GM12878 (cell line): ENCODE measurements at regions not wholly inside any gene's neighbourhood (a gene's known extent, or its start where the extent isn't known, plus 50 kb on each side); places are given as distances from the start of the nearest gene placed in this dataset.

Experiments
- BHLHE40 ChIP-seq, 2 experiments: fragments of 450-650 bp in 1 of 2; IDR thresholded peaks; 2 replicates each; pipeline ENCODE4 v1.6.1; 2011 to 2017; ENCODE audit warnings: low read depth in 2 of 2, borderline replicate concordance in 1 of 2, improper control_type of control experiment in 1 of 2, low read length in 1 of 2, mild to moderate bottlenecking in 1 of 2
- CBFB ChIP-seq: IDR thresholded peaks from 2 replicates; pipeline ENCODE4 v1.6.1; 2016; ENCODE audit warnings: antibody characterized with exemption, low read depth
- CEBPB ChIP-seq, 2 experiments: fragments of 150-350 bp in 1 of 2; IDR thresholded peaks; 2 replicates each; pipeline ENCODE4 v1.6.1; 2012 to 2014; ENCODE audit warnings: low read depth in 2 of 2, low read length in 2 of 2, borderline replicate concordance in 1 of 2, inconsistent platforms in 1 of 2
- CEBPZ ChIP-seq: fragments of 150-350 bp; IDR thresholded peaks from 2 replicates; pipeline ENCODE4 v1.6.1; 2016; ENCODE audit warnings: low read depth, low read length
- CUX1 ChIP-seq: IDR thresholded peaks from 2 replicates; pipeline ENCODE4 v1.6.1; 2012; ENCODE audit warnings: improper control_type of control experiment, low read depth, low read length; ENCODE audit not compliant: insufficient replicate concordance
- EP300 ChIP-seq, 2 experiments: fragments of 150-350 bp in 1 of 2; IDR thresholded peaks; 2 replicates each; pipeline ENCODE4 v1.6.1; 2011 to 2012; ENCODE audit warnings: low read depth in 2 of 2, low read length in 2 of 2, borderline replicate concordance in 1 of 2, improper control_type of control experiment in 1 of 2, inconsistent platforms in 1 of 2; ENCODE audit not compliant: control insufficient read depth in 1 of 2
- HDGF ChIP-seq: fragments of 450-650 bp; IDR thresholded peaks from 2 replicates; pipeline ENCODE4 v1.6.1; 2016; ENCODE audit warnings: antibody characterized with exemption
- JUNB ChIP-seq: IDR thresholded peaks from 2 replicates; pipeline ENCODE4 v1.6.1; 2016; ENCODE audit warnings: antibody characterized with exemption, mild to moderate bottlenecking
- POLR2AphosphoS2 ChIP-seq: IDR thresholded peaks from 2 replicates; pipeline ENCODE4 v1.6.1; 2011; ENCODE audit warnings: low read depth, mild to moderate bottlenecking, low read length, improper control_type of control experiment, moderate library complexity
- RBBP5 ChIP-seq: fragments of 200-600 bp; sonication (generic); conservative IDR thresholded peaks from 2 replicates; pipeline ENCODE4 v1.6.1; 2016
- REST ChIP-seq: IDR thresholded peaks from 2 replicates; pipeline ENCODE4 v1.6.1; 2012; ENCODE audit warnings: mild to moderate bottlenecking, low read depth, low read length
- SIX5 ChIP-seq: IDR thresholded peaks from 2 replicates; pipeline ENCODE4 v1.6.1; 2011; ENCODE audit warnings: mild to moderate bottlenecking, low read depth, low read length, moderate library complexity; ENCODE audit not compliant: severe bottlenecking
- SMARCA5 ChIP-seq: fragments of 450-650 bp; IDR thresholded peaks from 2 replicates; pipeline ENCODE4 v1.6.1; 2017; ENCODE audit warnings: mild to moderate bottlenecking
- SP1 ChIP-seq: IDR thresholded peaks from one replicate; pipeline ENCODE4 v1.6.1; 2011; ENCODE audit warnings: low read depth, low read length
- TAF1 ChIP-seq: IDR thresholded peaks from 2 replicates; pipeline ENCODE4 v1.6.1; 2011; ENCODE audit warnings: mild to moderate bottlenecking, low read depth, low read length, borderline replicate concordance
- WRNIP1 ChIP-seq: IDR thresholded peaks from 2 replicates; pipeline ENCODE4 v1.6.1; 2011; ENCODE audit warnings: low read depth, low read length, improper control_type of control experiment, borderline replicate concordance
- YBX1 ChIP-seq: fragments of 450-650 bp; IDR thresholded peaks from 2 replicates; pipeline ENCODE4 v1.6.1; 2016; ENCODE audit warnings: antibody characterized with exemption

GRCh38 chr9:38141746-38142591, 72.9 kb upstream of the SHB start (continued):
- TF ChIP-seq CUX1 = no peak
- TF ChIP-seq SIX5 = no peak
- TF ChIP-seq BHLHE40 (IDR thresholded peaks at IDR 0.05; ENCODE audit: borderline replicate concordance in 1 of 2, low read depth in 2 of 2, low read length in 1 of 2) = no peak
- TF ChIP-seq WRNIP1 = no peak
- no peak for TF ChIP-seq POLR2AphosphoS2
- TF ChIP-seq HDGF = no peak
- TF ChIP-seq CEBPB (IDR thresholded peaks at IDR 0.05; ENCODE audit: borderline replicate concordance in 1 of 2, low read depth in 2 of 2, low read length in 2 of 2) = no peak
- TF ChIP-seq TAF1 = no peak
- TF ChIP-seq EP300 (IDR thresholded peaks at IDR 0.05; ENCODE audit: borderline replicate concordance in 1 of 2, control insufficient read depth in 1 of 2, low read depth in 2 of 2, low read length in 2 of 2) = 0 out of 4 replicates have a peak, but pooled peaks of 1 of the 2 experiments have one; percentile 39
- no peak for TF ChIP-seq RBBP5
- no peak for TF ChIP-seq SP1
- peak; percentile 76 for TF ChIP-seq JUNB
- no peak for TF ChIP-seq REST
- no peak for TF ChIP-seq SMARCA5
- TF ChIP-seq CBFB = no peak
- no peak for TF ChIP-seq YBX1
- TF ChIP-seq CEBPZ = no peak
